Liver (tissue), 8 donors: ENCODE measurements at regions not wholly inside any gene's neighbourhood (a gene's known extent, or its start where the extent isn't known, plus 50 kb on each side); places are given as distances from the start of the nearest gene placed in this dataset.

Source experiments
- DNase-seq: peaks from one replicate; pipeline ENCODE4 v3.0.0-alpha.2; 2017; ENCODE audit warnings: low spot score
- H3K27ac ChIP-seq, 2 donors: one replicate each; pipeline ENCODE4 v1.7.0; 2013; ENCODE audit warnings: inconsistent platforms in 2 of 2, low read length in 2 of 2, control low read depth in 1 of 2, low read depth in 1 of 2, mild to moderate bottlenecking in 1 of 2
- H3K27me3 ChIP-seq, 4 donors: one replicate each; pipeline versions ENCODE4 v1.6.1 to v1.7.0; 2013; ENCODE audit warnings: low read length in 3 of 4, inconsistent platforms in 1 of 4, mild to moderate bottlenecking in 1 of 4, moderate library complexity in 1 of 4; ENCODE audit not compliant: control insufficient read depth in 4 of 4, insufficient read depth in 4 of 4
- H3K36me3 ChIP-seq, 4 donors: one replicate each; pipeline versions ENCODE4 v1.6.1 to v1.7.0; 2013; ENCODE audit warnings: low read length in 3 of 4, mild to moderate bottlenecking in 3 of 4, low read depth in 1 of 4, moderate library complexity in 1 of 4; ENCODE audit not compliant: control insufficient read depth in 4 of 4, insufficient read depth in 3 of 4
- H3K4me1 ChIP-seq, 4 donors: one replicate each; pipeline versions ENCODE4 v1.6.1 to v1.7.0; 2013; ENCODE audit warnings: low read length in 3 of 4, mild to moderate bottlenecking in 3 of 4, moderate library complexity in 1 of 4; ENCODE audit not compliant: control insufficient read depth in 4 of 4, insufficient read depth in 4 of 4
- H3K4me3 ChIP-seq, 3 donors: one replicate each; pipeline versions ENCODE4 v1.6.1 to v1.7.0; 2013; ENCODE audit warnings: low read length in 3 of 3, control low read depth in 1 of 3, low read depth in 1 of 3, mild to moderate bottlenecking in 1 of 3
- H3K9ac ChIP-seq, 2 donors: one replicate each; pipeline ENCODE4 v1.7.0; 2013; ENCODE audit warnings: low read length in 2 of 2, mild to moderate bottlenecking in 2 of 2, moderate library complexity in 2 of 2, control low read depth in 1 of 2, low read depth in 1 of 2
- H3K9me3 ChIP-seq, 4 donors: one replicate each; pipeline versions ENCODE4 v1.6.1 to v1.7.0; 2013; ENCODE audit warnings: low read length in 3 of 4; ENCODE audit not compliant: control insufficient read depth in 4 of 4
- ATF3 ChIP-seq: IDR thresholded peaks from 2 replicates; pipeline ENCODE4 v1.6.1; 2016; ENCODE audit warnings: antibody characterized with exemption
- CTCF ChIP-seq: fragments of 150-350 bp; IDR thresholded peaks from 2 replicates; pipeline ENCODE4 v1.5.1; 2017; ENCODE audit warnings: improper control_type of control experiment, low read depth, low read length; ENCODE audit not compliant: missing input control
- EGR1 ChIP-seq, 2 donors: IDR thresholded peaks; 2 replicates each; pipeline ENCODE4 v1.6.1; 2016 to 2018; ENCODE audit warnings: antibody characterized with exemption in 2 of 2, low read depth in 2 of 2
- FOXA1 ChIP-seq: IDR thresholded peaks from 2 replicates; pipeline ENCODE4 v1.6.1; 2016; ENCODE audit warnings: antibody characterized with exemption
- FOXA2 ChIP-seq: IDR thresholded peaks from 2 replicates; pipeline ENCODE4 v1.6.1; 2016; ENCODE audit warnings: antibody characterized with exemption
- GABPA ChIP-seq, 2 donors: IDR thresholded peaks in 1 of 2; conservative IDR thresholded peaks in 1 of 2; 2 replicates each; pipeline ENCODE4 v1.6.1; 2016; ENCODE audit warnings: antibody characterized with exemption in 2 of 2, mild to moderate bottlenecking in 1 of 2, moderate library complexity in 1 of 2
- HNF4A ChIP-seq, 2 donors: conservative IDR thresholded peaks; 2 replicates each; pipeline ENCODE4 v1.6.1; 2016; ENCODE audit warnings: antibody characterized with exemption in 2 of 2, mild to moderate bottlenecking in 2 of 2
- HNF4G ChIP-seq: IDR thresholded peaks from 2 replicates; pipeline ENCODE4 v1.6.1; 2016; ENCODE audit warnings: antibody characterized with exemption
- JUND ChIP-seq, 2 donors: IDR thresholded peaks; 2 replicates each; pipeline ENCODE4 v1.6.1; 2016; ENCODE audit warnings: antibody characterized with exemption in 2 of 2
- MAX ChIP-seq: IDR thresholded peaks from 2 replicates; pipeline ENCODE4 v1.6.1; 2016; ENCODE audit warnings: antibody characterized with exemption
- NR2F2 ChIP-seq: IDR thresholded peaks from 2 replicates; pipeline ENCODE4 v1.6.1; 2016; ENCODE audit warnings: antibody characterized with exemption
- RAD21 ChIP-seq, 2 donors: IDR thresholded peaks; 2 replicates each; pipeline ENCODE4 v1.6.1; 2016; ENCODE audit warnings: antibody characterized with exemption in 2 of 2, mild to moderate bottlenecking in 2 of 2
- REST ChIP-seq: IDR thresholded peaks from 2 replicates; pipeline ENCODE4 v1.6.1; 2016; ENCODE audit warnings: antibody characterized with exemption, mild to moderate bottlenecking
- RXRA ChIP-seq, 2 donors: IDR thresholded peaks; 2 replicates each; pipeline ENCODE4 v1.6.1; 2017 to 2018; ENCODE audit warnings: antibody characterized with exemption in 2 of 2, mild to moderate bottlenecking in 1 of 2
- SP1 ChIP-seq: IDR thresholded peaks from 2 replicates; pipeline ENCODE4 v1.6.1; 2018; ENCODE audit warnings: antibody characterized with exemption, mild to moderate bottlenecking
- TAF1 ChIP-seq: conservative IDR thresholded peaks from 2 replicates; pipeline ENCODE4 v1.6.1; 2016; ENCODE audit warnings: antibody characterized with exemption, mild to moderate bottlenecking
- YY1 ChIP-seq: IDR thresholded peaks from 2 replicates; pipeline ENCODE4 v1.6.1; 2016; ENCODE audit warnings: antibody characterized with exemption, mild to moderate bottlenecking
- ZBTB33 ChIP-seq: IDR thresholded peaks from 2 replicates; pipeline ENCODE4 v1.6.1; 2016; ENCODE audit warnings: antibody characterized with exemption
- WGBS: extraction: QIAGEN DNeasy Blood & Tissue Kit; methylation state at CpG from one replicate; pipeline ENCODE4 v1.1.7; 2013; 5-methylcytosine and 5-hydroxymethylcytosine counted together
- donor health status: healthy.
- donor health status: healthy.
- donor health status: healthy.
- donor health status: healthy.
- donor health status: healthy.

GRCh38 chr3:150038830-150039229 lies 68.1 kb upstream of the PFN2 start:
- DNase-seq: no peak
- H3K4me3 ChIP-seq: no peak overlapping the region
- no peaks in the 10 kb centered on the region for H3K4me1 ChIP-seq
- H3K9ac ChIP-seq: no peak overlapping the region
- WGBS: 84% methylated on average over 6 of the region's 6 CpGs
- peaks cover 0 to 3% (median 0%) of the 10 kb centered on the region in 4 donors for H3K36me3 ChIP-seq
- no peaks in the 10 kb centered on the region for H3K27me3 ChIP-seq
- peaks cover 3 to 17% (median 14%) of the 10 kb centered on the region in 4 donors for H3K9me3 ChIP-seq
- no peak overlapping the region for H3K27ac ChIP-seq
- TF ChIP-seq YY1: no peak
- no peak for TF ChIP-seq ZBTB33
- TF ChIP-seq SP1: no peak
- TF ChIP-seq FOXA2: no peak
- TF ChIP-seq TAF1: no peak
- TF ChIP-seq GABPA (IDR thresholded peaks at IDR 0.05 in 1 of 2, conservative IDR thresholded peaks at IDR 0.05 in 1 of 2): no peak
- TF ChIP-seq JUND (IDR thresholded peaks at IDR 0.05): no peak
- no peak for TF ChIP-seq EGR1 (IDR thresholded peaks at IDR 0.05; ENCODE audit: low read depth in 2 of 2)
- TF ChIP-seq NR2F2: no peak
- no peak for TF ChIP-seq MAX
- TF ChIP-seq FOXA1: no peak
- no peak for TF ChIP-seq ATF3
- TF ChIP-seq HNF4G: no peak
- TF ChIP-seq HNF4A (conservative IDR thresholded peaks at IDR 0.05): no peak
- no peak for TF ChIP-seq CTCF
- no peak for TF ChIP-seq RXRA (IDR thresholded peaks at IDR 0.05)
- TF ChIP-seq REST: no peak
- no peak for TF ChIP-seq RAD21 (IDR thresholded peaks at IDR 0.05)
